ENCODE measurements at regions not wholly inside any gene's neighbourhood (a gene's known extent, or its start where the extent isn't known, plus 50 kb on each side); places are given as distances from the start of the nearest gene placed in this dataset.

DNA sequence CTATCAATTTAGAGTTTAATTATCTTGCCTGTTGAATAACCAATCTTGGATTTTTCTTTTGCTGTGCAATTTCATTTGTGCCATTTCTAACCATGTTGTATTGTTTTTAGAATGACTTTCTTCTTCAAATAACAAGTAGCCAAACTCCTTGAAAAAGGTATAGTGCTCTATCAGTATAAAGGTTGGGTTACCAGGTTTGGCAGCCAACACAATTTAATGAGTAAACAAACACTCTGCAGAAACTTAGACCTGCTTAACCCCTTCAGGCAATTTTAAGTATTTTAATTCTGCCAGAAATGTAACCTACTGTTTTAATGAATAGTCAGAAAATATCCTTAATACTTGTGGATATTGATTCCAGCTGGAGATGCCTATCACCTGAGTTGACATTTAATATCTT, 299.8 kb downstream of the ARL4A start:
- no peak for TF ChIP-seq CTCF (IDR thresholded peaks at IDR 0.05; ENCODE audit: low read depth, low read length)
- TF ChIP-seq EZH2phosphoT487 (IDR thresholded peaks at IDR 0.05; ENCODE audit: low read depth): no peak

Data from OCI-LY3 (cell line).